ENCODE measurements at regions not wholly inside any gene's neighbourhood (a gene's known extent, or its start where the extent isn't known, plus 50 kb on each side); places are given as distances from the start of the nearest gene placed in this dataset.

- TF ChIP-seq FOXJ3 (CRISPR knock-in tag; IDR thresholded peaks at IDR 0.05; ENCODE audit: borderline replicate concordance) (no peak), SNAPC5 (CRISPR knock-in tag; IDR thresholded peaks at IDR 0.05; ENCODE audit: borderline replicate concordance) (no peak), CTCF (CRISPR knock-in tag; IDR thresholded peaks at IDR 0.05) (no peak)
These were observed 812.6 kb downstream of the DACH1 start for GRCh38 chr13:71054358-71054757.
